ENCODE measurements at regions not wholly inside any gene's neighbourhood (a gene's known extent, or its start where the extent isn't known, plus 50 kb on each side); places are given as distances from the start of the nearest gene placed in this dataset.

- no peak overlapping the region for H3K9ac ChIP-seq (ENCODE audit: insufficient read length, low read depth)
- H3K9me3 ChIP-seq (ENCODE audit: insufficient read depth, low read length): no peaks in the 10 kb centered on the region
- H3K36me3 ChIP-seq (ENCODE audit: insufficient read depth, insufficient read length, low read length): no peaks in the 10 kb centered on the region
- no peaks in the 10 kb centered on the region for H3K4me1 ChIP-seq (ENCODE audit: insufficient read depth, insufficient read length)
- no peaks in the 10 kb centered on the region for H3K27me3 ChIP-seq (ENCODE audit: insufficient read depth, insufficient read length)
- DNase-seq (ENCODE audit: low read depth, low spot score): no peak
- TF ChIP-seq SUZ12 (IDR thresholded peaks at IDR 0.05; ENCODE audit: extremely low read depth, insufficient read depth, insufficient read length): no peak
- TF ChIP-seq YY1 (IDR thresholded peaks at IDR 0.05; ENCODE audit: insufficient read depth, insufficient read length): no peak
- no peak for TF ChIP-seq ZNF274 (IDR thresholded peaks at IDR 0.05; ENCODE audit: low read depth, low read length)
- no peak overlapping the region for H3K4me3 ChIP-seq (ENCODE audit: insufficient read length, low read depth)
Observed at GRCh38 chr20:55291261-55291660, 714.1 kb downstream of the CBLN4 start.

GRCh38 chr20:55283889-55284288, 721.4 kb downstream of the CBLN4 start:
- Histone ChIP-seq H3K4me3 (ENCODE audit: insufficient read length, low read depth) (no peak overlapping the region), H3K27me3 (ENCODE audit: insufficient read depth, insufficient read length) (no peaks in the 10 kb centered on the region), H3K4me1 (ENCODE audit: insufficient read depth, insufficient read length) (no peaks in the 10 kb centered on the region)

GRCh38 chr20:55273149-55273548, 732.2 kb downstream of the CBLN4 start:
- Histone ChIP-seq H3K27me3 (ENCODE audit: insufficient read depth, insufficient read length) (no peaks in the 10 kb centered on the region), H3K36me3 (ENCODE audit: insufficient read depth, insufficient read length, low read length) (no peaks in the 10 kb centered on the region), H3K4me3 (ENCODE audit: insufficient read length, low read depth) (no peak overlapping the region), H3K9ac (ENCODE audit: insufficient read length, low read depth) (no peak overlapping the region), H3K9me3 (ENCODE audit: insufficient read depth, low read length) (no peaks in the 10 kb centered on the region), H3K4me1 (ENCODE audit: insufficient read depth, insufficient read length) (no peaks in the 10 kb centered on the region)
- no peak for TF ChIP-seq YY1 (IDR thresholded peaks at IDR 0.05; ENCODE audit: insufficient read depth, insufficient read length)
- no peak for TF ChIP-seq SUZ12 (IDR thresholded peaks at IDR 0.05; ENCODE audit: extremely low read depth, insufficient read depth, insufficient read length)
- TF ChIP-seq ZNF274 (IDR thresholded peaks at IDR 0.05; ENCODE audit: low read depth, low read length): no peak
- no peak for DNase-seq (ENCODE audit: low read depth, low spot score)

More at GRCh38 chr20:55283889-55284288, 721.4 kb downstream of the CBLN4 start:
- Histone ChIP-seq H3K36me3 (ENCODE audit: insufficient read depth, insufficient read length, low read length) (no peaks in the 10 kb centered on the region), H3K9ac (ENCODE audit: insufficient read length, low read depth) (no peak overlapping the region), H3K9me3 (ENCODE audit: insufficient read depth, low read length) (no peaks in the 10 kb centered on the region)
- TF ChIP-seq ZNF274 (IDR thresholded peaks at IDR 0.05; ENCODE audit: low read depth, low read length) (no peak), YY1 (IDR thresholded peaks at IDR 0.05; ENCODE audit: insufficient read depth, insufficient read length) (no peak), SUZ12 (IDR thresholded peaks at IDR 0.05; ENCODE audit: extremely low read depth, insufficient read depth, insufficient read length) (no peak)
- no peak for DNase-seq (ENCODE audit: low read depth, low spot score)

- Histone ChIP-seq H3K9ac (ENCODE audit: insufficient read length, low read depth) (no peak overlapping the region), H3K4me3 (ENCODE audit: insufficient read length, low read depth) (no peak overlapping the region), H3K36me3 (ENCODE audit: insufficient read depth, insufficient read length, low read length) (no peaks in the 10 kb centered on the region), H3K27me3 (ENCODE audit: insufficient read depth, insufficient read length) (no peaks in the 10 kb centered on the region), H3K9me3 (ENCODE audit: insufficient read depth, low read length) (no peaks in the 10 kb centered on the region), H3K4me1 (ENCODE audit: insufficient read depth, insufficient read length) (no peaks in the 10 kb centered on the region)
- no peak for DNase-seq (ENCODE audit: low read depth, low spot score)
- TF ChIP-seq ZNF274 (IDR thresholded peaks at IDR 0.05; ENCODE audit: low read depth, low read length) (no peak), YY1 (IDR thresholded peaks at IDR 0.05; ENCODE audit: insufficient read depth, insufficient read length) (no peak), SUZ12 (IDR thresholded peaks at IDR 0.05; ENCODE audit: extremely low read depth, insufficient read depth, insufficient read length) (no peak)
Observed at GRCh38 chr20:55271371-55271770, 733.9 kb downstream of the CBLN4 start.

- no peak overlapping the region for H3K4me3 ChIP-seq (ENCODE audit: insufficient read length, low read depth)
- no peak for DNase-seq (ENCODE audit: low read depth, low spot score)
- no peaks in the 10 kb centered on the region for H3K27me3 ChIP-seq (ENCODE audit: insufficient read depth, insufficient read length)
- no peak overlapping the region for H3K9ac ChIP-seq (ENCODE audit: insufficient read length, low read depth)
- TF ChIP-seq YY1 (IDR thresholded peaks at IDR 0.05; ENCODE audit: insufficient read depth, insufficient read length): no peak
- TF ChIP-seq ZNF274 (IDR thresholded peaks at IDR 0.05; ENCODE audit: low read depth, low read length): no peak
- no peak for TF ChIP-seq SUZ12 (IDR thresholded peaks at IDR 0.05; ENCODE audit: extremely low read depth, insufficient read depth, insufficient read length)
- no peaks in the 10 kb centered on the region for H3K36me3 ChIP-seq (ENCODE audit: insufficient read depth, insufficient read length, low read length)
- H3K9me3 ChIP-seq (ENCODE audit: insufficient read depth, low read length): no peaks in the 10 kb centered on the region
- no peaks in the 10 kb centered on the region for H3K4me1 ChIP-seq (ENCODE audit: insufficient read depth, insufficient read length)
Observed at GRCh38 chr20:55269913-55270312, 735.4 kb downstream of the CBLN4 start.

- no peak for DNase-seq (ENCODE audit: low read depth, low spot score)
- no peaks in the 10 kb centered on the region for H3K4me1 ChIP-seq (ENCODE audit: insufficient read depth, insufficient read length)
- H3K4me3 ChIP-seq (ENCODE audit: insufficient read length, low read depth): no peak overlapping the region
- H3K27me3 ChIP-seq (ENCODE audit: insufficient read depth, insufficient read length): no peaks in the 10 kb centered on the region
- no peaks in the 10 kb centered on the region for H3K36me3 ChIP-seq (ENCODE audit: insufficient read depth, insufficient read length, low read length)
- H3K9me3 ChIP-seq (ENCODE audit: insufficient read depth, low read length): no peaks in the 10 kb centered on the region
- no peak overlapping the region for H3K9ac ChIP-seq (ENCODE audit: insufficient read length, low read depth)
- no peak for TF ChIP-seq SUZ12 (IDR thresholded peaks at IDR 0.05; ENCODE audit: extremely low read depth, insufficient read depth, insufficient read length)
- TF ChIP-seq YY1 (IDR thresholded peaks at IDR 0.05; ENCODE audit: insufficient read depth, insufficient read length): no peak
- TF ChIP-seq ZNF274 (IDR thresholded peaks at IDR 0.05; ENCODE audit: low read depth, low read length): no peak
Observed at GRCh38 chr20:55266361-55266760, 739.0 kb downstream of the CBLN4 start.

- H3K9ac ChIP-seq (ENCODE audit: insufficient read length, low read depth): no peak overlapping the region
- H3K4me3 ChIP-seq (ENCODE audit: insufficient read length, low read depth): no peak overlapping the region
- no peaks in the 10 kb centered on the region for H3K36me3 ChIP-seq (ENCODE audit: insufficient read depth, insufficient read length, low read length)
- H3K4me1 ChIP-seq (ENCODE audit: insufficient read depth, insufficient read length): no peaks in the 10 kb centered on the region
- no peak for DNase-seq (ENCODE audit: low read depth, low spot score)
- H3K9me3 ChIP-seq (ENCODE audit: insufficient read depth, low read length): no peaks in the 10 kb centered on the region
- no peak for TF ChIP-seq SUZ12 (IDR thresholded peaks at IDR 0.05; ENCODE audit: extremely low read depth, insufficient read depth, insufficient read length)
- TF ChIP-seq ZNF274 (IDR thresholded peaks at IDR 0.05; ENCODE audit: low read depth, low read length): no peak
- TF ChIP-seq YY1 (IDR thresholded peaks at IDR 0.05; ENCODE audit: insufficient read depth, insufficient read length): no peak
- no peaks in the 10 kb centered on the region for H3K27me3 ChIP-seq (ENCODE audit: insufficient read depth, insufficient read length)
Observed at GRCh38 chr20:55264703-55265239, 740.5 kb downstream of the CBLN4 start.
